Fibroblast of skin of abdomen (primary cell): ENCODE measurements at regions not wholly inside any gene's neighbourhood (a gene's known extent, or its start where the extent isn't known, plus 50 kb on each side); places are given as distances from the start of the nearest gene placed in this dataset.
"Not testable (repeated sequence)": the region's sequence is repeated elsewhere in the genome, so short reads cannot be mapped to it uniquely, and the experiment has no call there.

Experiments
- DNase-seq: peaks from one replicate; pipeline ENCODE4 v3.0.0-alpha.2; 2013

GRCh38 chr15:53923741-53924140 is 54.5 kb upstream of the UNC13C start:
- DNase-seq: not testable (repeated sequence)

DNA sequence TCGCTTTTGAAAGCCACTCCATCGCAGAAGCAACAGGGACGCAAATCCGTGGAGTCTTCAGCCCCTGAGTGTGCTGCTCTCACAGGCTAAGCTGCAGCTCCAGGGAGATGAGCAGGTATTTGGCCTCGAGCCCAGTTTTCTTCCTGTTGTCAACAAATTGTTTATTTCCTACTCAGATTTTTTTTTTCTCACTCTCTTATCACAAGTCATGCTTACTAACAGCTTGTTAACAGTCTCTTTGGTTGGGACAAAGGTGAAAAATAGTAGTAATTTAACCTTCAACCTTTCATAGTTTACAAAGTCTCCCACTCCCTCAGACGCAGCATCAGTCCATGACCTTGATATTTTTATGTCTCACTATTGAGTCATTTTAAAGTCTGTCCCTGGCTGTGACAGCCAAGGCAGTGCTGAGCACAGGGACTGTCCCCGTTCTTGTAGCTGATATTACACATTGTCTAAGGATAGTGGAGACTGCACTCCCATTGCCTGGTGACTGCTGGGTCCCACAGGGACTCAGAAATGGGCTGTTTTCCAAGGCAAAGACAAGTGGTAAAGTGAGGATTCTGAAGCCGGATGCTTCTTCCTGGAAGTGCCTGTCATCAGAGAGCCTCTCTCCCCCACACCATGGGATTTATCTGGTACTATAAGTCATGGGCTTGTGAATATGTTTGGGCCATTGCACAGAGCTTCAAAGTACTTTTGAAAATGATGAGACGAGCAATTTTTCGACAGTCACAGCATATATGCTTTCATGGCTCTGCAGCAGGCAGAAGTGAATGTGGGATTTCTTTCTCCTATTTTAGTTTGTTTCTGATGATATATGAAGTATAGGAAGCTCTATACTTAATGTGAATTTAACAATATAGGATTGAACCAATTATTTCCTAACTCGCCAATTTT is 59.8 kb upstream of the UNC13C start:
- no peak for DNase-seq

- DNase-seq: no peak
Measured at GRCh38 chr15:53917109-53917508, 61.1 kb upstream of the UNC13C start.

GRCh38 chr15:53911431-53911830 is 66.8 kb upstream of the UNC13C start:
- no peak for DNase-seq

- DNase-seq: no peak
Measured at GRCh38 chr15:53910852-53911251, 67.4 kb upstream of the UNC13C start.

DNA sequence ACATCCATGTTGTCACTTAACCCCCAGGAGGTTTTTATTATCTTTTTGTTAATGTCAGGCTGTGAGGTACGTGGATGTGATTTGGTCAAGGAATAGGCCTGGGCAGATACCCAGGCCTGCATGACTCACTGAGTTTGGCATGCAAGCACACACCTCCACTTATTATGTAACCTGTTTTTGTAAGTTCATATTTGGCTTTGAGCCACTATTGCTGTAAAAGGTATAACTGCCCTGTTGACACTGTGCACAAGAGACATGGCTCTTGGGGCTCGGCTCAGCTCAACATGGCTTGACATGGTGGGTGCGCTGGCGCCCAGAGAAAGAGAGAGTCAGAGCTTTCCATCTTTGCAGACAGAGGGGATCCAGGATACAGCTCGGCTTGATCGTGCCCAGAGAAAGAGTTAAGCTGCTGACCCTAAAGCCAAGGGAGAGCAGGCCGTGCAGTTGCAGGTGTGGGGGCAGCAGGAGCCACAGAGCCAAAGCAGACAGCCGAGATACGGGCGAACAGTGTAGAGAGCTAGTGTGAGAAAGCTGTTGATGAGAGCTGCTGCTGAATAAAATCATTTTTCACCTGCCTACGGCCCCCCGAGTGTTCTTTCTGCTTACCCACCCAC is 67.9 kb upstream of the UNC13C start:
- DNase-seq: no peak

- DNase-seq: no peak
Measured at GRCh38 chr15:53903129-53903528, 75.1 kb upstream of the UNC13C start.

- DNase-seq: not testable (repeated sequence)
Measured at GRCh38 chr15:53893468-53893867, 84.8 kb upstream of the UNC13C start.

DNA sequence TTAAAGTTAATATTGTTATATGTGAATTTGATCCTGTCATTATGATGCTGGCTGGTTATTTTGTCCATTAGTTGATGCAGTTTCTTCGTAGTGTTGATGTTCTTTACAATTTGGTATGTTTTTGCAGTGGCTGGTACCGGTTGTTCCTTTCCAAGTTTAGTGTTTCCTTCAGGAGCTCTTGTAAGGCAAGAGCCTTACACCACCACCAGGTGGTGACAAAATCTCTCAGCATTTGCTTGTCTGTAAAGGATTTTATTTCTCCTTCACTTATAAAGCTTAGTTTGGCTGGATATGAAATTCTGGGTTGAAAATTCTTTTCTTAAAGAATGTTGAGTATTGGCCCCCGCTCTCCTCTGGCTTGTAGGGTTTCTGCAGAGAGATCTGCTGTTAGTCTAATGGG is 86.4 kb upstream of the UNC13C start:
- DNase-seq: not testable (repeated sequence)

- DNase-seq: no peak
Measured at GRCh38 chr15:53884441-53884840, 93.8 kb upstream of the UNC13C start.

DNA sequence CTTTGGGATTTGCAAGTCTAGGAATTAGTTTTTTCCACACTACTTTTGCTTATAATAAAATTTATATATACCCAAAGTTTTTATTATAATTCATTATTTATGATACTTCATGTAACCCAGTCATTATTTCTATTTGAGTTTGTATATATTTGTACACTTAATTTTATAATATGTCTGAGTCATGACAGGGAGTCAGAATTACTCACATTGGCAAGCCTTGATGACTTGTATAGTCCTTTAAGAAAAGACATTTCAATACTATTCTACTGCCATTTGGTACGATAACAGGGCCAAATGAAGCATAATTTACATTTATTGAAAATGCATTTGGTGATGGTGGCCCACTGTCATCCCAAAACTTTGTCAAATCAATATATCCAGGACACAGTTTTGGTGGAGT is 95.9 kb upstream of the UNC13C start:
- DNase-seq: no peak

GRCh38 chr15:53880357-53880756 is 97.9 kb upstream of the UNC13C start:
- no peak for DNase-seq

- DNase-seq: no peak
Measured at GRCh38 chr15:53875711-53876110, 102.5 kb upstream of the UNC13C start.

- DNase-seq: no peak
Measured at GRCh38 chr15:53875139-53875538, 103.1 kb upstream of the UNC13C start.

DNA sequence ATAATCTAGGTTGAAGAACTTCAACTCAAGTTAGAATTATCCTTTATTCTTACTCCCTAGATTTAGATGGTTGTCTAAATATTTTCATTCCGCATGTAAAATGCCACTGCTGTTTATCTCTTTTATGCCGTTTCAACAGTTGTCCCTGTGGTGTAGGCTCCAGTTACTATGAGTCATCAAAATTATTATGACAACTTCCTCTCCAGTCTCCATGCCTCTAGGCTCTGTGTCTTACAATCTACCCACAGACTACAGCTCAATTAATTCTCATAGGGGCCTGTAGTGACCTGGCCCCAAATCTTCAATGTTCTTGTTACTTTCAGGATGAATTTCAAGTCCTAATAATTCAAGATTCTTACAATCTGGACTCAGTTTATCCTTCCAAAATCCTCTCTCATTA is 105.8 kb upstream of the UNC13C start:
- DNase-seq: no peak

DNA sequence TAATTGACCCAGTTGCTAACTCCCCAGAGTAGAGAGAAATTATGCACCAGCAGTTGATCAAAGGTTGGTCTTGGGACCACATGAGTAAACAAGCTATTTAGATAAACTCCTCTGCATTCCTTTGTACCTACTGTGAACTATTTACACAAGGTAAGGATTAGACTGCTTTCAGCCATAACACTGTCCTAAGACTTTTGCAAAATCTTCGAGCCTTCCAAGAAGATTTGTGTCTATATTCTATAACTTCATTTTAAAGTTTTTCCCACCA is 108.5 kb upstream of the UNC13C start:
- no peak for DNase-seq

- no peak for DNase-seq
Measured at GRCh38 chr15:53869044-53869805, 109.0 kb upstream of the UNC13C start.

- DNase-seq: no peak
Measured at GRCh38 chr15:53862386-53862785, 102.9 kb upstream of the WDR72 start.

DNA sequence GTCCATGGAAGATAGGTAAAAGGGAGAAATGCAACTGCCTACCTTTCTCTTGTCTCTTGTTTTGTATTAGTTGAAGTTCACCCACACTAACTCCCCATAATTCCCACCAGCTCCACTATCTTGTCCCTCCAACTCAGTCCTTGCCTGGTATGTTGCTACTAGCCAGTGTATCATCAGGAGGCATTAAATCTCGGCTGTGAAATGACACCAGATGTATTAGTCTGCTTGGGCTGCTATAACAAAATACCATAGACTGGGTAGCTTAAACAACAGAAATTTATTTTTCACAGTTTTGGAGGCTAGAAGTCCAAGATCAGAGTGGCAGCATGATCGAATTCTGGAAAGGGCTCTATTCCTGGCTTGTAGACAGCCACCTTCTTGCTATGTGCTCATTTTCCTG is 102.3 kb upstream of the WDR72 start:
- DNase-seq: no peak

- no peak for DNase-seq
Measured at GRCh38 chr15:53851110-53851848, 91.8 kb upstream of the WDR72 start.

GRCh38 chr15:53847745-53848144 is 88.3 kb upstream of the WDR72 start:
- DNase-seq: no peak

- DNase-seq: no peak
Measured at GRCh38 chr15:53844634-53845033, 85.2 kb upstream of the WDR72 start.
